HG02938 (cell line): ENCODE measurements at regions not wholly inside any gene's neighbourhood (a gene's known extent, or its start where the extent isn't known, plus 50 kb on each side); places are given as distances from the start of the nearest gene placed in this dataset.

Experiments used
- ATAC-seq: cut with Tn5 transposase; IDR thresholded peaks from one replicate; pipeline ENCODE4 v1.9.1; 2021; ENCODE audit warnings: mild to moderate bottlenecking, moderate library complexity; ENCODE audit not compliant: unreplicated experiment

DNA sequence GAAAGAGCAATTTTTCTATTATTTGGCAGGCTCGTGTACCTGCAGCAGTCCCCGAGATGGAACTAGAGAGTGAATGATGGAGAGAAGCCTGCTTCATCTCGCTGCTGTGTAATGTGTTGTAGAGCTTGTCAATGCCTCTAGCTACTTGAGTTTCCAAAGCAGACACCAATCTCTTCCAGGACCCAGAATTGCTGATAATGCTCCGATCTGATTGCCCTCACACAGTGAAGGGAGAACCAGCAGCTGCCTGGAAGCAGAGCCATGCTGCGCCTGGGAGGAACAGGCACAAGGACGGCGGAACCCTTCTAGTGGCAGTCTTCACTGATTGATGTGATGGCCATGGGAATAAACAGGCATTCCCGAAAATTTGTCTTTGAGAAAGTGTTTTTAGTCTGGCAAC is 288.0 kb downstream of the ICE1 start:
- no peak for ATAC-seq

DNA sequence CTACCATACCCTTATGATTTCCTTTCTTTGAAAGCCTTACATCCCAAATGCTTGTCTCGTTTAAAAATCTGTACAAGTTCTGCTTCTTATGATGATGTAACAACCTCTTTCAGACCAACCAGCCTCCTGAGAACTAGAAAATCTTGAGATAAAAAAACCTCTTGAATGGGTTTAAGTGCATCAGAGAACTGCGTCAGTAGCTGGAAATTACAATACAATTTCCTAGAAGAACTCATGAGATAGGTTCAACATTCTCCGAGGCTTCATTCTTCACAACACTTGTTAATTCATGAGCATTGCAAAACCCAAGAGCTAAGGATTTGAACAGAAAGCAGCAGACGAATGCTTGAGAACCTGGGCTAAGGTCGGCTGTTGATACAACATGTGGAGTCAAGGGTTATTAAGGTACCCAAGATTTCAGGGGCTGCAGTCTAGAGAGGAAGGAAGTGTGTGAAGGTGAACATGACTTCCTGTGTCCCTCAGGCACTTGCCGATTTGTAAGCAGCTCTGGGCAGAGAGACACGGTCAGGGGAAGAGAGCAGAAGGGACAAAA is 286.0 kb downstream of the ICE1 start:
- ATAC-seq: no peak

DNA sequence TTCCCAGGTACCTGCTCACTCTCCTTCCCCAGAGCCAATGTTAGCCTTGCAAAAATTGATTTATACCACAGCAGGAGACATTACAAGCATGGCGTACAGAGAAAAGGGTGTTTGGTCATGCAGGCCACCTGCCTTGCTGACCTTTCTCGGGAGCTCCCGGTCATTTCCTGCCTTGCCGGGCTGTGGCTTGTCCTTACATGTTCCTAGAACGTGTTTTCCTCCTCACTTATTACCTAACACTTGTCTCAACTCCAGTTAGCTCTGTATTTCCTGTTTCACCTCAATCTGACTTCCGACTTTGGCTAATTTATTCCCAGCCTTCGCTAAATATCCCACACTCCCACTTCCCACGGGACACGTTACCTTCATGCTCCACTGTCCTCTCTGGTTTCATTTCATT is 282.5 kb downstream of the ICE1 start:
- no peak for ATAC-seq

DNA sequence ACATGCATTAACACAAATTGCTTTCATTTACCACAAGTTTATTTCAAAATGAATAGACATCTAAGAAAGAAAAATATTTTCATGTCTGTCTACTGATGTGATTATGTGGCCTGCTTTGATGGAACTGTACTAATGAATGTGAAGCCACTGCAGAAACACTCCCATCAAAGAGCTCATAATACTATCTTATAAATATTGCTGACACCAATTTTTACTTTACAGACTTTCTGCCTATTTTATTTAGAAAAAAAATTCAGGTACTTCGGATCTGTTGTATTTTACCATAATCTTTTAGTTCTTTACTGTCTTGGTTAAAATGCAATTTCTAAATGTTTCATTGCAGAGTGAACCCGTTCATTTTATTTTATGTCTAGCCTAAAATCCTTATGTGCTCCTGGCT is 281.9 kb downstream of the ICE1 start:
- ATAC-seq: no peak

DNA sequence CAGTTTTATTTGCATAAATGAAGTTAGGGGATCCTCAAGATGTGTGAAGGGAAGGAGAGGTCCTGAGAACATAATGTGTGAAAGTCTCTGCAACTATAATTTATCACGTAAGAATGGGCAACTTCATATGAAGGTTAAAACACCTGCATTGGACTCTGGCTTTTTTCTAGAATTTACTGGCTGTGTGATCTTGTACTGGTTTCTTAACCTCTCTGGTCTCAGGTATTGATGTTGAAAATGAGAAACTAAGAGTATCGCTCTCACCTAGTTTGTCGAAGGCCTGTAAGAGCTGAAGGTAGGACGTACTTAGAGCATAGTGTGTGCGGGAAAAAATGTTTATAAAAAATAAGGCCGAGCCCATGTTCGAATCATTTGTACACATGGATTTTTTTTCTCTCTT is 280.5 kb downstream of the ICE1 start:
- ATAC-seq: no peak

DNA sequence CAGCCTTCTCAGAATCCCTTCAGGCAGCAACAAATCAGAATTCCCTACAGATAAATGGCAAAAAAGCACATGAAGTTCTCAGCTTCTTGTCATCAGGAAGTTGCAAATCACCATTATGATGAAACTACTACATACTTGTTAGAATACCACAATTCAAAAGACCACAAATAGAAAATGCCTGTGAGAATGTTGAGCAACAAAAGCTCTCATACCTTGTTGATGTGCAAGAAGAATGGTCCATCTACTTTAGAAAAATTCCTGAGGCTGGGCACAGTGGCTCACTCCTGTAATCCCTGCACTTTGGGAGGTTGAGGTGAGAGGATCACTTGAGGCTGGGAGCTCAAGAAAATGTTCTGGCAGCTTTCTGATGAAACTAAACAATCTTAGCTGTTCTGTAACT is 278.1 kb downstream of the ICE1 start:
- ATAC-seq: no peak

DNA sequence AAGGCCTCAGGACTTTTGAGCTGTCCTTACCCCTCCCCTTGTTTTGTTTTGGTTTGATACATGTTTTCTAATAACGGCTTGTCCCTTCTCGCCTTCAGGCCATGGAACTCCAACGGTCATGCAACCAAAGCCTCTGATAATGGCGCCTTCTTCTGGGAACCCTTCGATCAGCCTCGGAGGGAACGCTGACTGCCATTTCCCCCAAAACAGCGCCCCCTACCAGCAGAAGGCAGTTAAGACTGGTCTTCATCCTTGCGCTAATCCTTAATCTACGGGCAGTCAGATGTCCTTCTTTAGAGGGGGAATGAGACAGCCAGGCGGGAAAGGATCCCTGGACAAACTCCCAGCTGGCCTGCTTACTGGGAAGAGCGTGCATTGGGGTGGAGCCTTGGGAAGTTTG is 276.6 kb downstream of the ICE1 start:
- no peak for ATAC-seq

DNA sequence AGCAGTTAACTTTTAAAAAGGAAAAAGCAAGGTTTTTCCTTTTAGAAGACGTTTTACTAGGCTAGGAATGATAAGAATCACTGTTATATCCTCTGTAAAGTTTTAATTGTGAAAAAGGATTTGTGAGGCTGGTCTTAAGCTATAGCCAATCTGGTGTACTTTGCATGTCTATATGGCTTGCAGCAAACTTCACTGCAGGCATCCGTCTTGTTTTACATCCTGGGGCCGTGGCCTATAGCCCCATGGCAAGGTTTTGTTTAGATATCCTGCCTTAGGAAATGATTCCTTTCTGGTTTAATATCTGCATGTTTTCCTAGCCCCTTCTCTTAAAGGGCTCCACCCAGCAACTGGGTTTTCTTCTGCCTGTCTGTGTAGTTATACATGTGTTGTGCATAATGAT is 272.8 kb downstream of the ICE1 start:
- no peak for ATAC-seq

DNA sequence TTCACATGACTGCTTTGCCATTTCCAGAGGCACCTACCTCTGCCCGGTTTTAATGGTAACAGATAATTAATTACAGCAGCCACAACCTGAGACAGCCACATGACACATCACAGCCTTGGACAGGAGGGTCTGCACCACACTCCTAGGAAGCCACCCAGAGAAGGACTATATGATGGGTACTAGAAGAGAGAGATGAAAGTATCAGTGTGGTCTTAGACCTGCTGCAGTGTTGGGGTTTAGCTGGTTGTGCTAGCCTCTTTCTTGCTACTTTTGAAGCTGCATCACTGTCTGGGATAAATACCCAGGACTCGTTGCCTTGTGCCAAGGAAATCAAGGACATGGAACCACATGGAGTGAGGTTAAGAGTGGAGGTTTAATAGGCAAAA is 266.4 kb downstream of the ICE1 start:
- no peak for ATAC-seq

DNA sequence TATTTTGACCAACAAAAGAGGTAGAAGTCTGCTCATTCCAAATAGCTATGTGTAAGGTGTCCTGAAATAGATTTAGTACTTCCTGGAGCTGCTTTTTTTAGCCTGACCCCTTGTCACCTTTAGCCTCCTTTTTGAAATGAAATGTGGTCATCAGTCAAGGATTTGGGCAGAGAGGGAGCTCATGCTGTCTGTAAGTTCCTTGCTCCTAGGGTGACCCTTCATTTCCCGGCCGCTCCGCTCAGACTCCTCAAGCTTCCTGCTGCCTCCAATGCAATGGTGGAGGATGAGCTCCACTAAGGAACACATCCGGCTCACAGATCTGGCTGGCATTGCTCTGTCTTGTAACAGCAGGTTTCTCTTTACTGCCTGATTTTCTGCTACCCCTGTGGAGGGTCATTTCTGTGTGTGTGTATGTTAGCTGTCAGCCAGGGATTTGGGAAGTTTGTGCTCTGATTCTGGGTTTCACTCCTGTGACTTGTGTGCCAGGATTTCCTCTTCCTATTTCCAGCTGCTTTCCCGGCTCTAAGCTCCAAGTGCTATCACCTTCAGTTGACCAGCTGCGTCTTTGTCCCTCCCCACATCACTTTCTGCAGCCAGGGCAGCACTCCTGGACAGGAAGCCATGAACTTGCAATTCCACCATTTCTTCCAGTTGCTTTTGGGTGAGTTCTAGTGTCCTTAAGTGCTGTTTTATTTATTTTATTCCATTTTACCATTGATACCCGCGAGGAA is 265.9 kb downstream of the ICE1 start:
- no peak for ATAC-seq

DNA sequence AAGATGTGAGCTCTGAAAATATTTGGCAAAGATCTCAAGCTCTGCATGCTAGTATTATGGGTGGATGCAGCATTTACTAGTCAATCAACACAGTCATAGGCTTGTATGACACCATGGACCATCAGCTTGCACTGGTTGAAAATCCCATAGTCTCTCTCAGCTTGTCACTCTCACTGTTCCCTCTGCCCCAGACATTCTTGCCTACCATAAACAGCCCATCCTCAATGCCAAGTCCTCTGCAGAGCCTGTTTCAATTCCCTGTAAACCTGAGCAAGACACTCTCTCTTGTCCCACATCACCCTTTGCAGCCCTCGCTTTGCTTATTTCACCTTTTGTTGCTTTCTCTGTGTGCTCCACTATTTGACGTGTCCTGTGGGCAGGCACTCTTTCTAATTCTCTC is 264.6 kb downstream of the ICE1 start:
- ATAC-seq: no peak

DNA sequence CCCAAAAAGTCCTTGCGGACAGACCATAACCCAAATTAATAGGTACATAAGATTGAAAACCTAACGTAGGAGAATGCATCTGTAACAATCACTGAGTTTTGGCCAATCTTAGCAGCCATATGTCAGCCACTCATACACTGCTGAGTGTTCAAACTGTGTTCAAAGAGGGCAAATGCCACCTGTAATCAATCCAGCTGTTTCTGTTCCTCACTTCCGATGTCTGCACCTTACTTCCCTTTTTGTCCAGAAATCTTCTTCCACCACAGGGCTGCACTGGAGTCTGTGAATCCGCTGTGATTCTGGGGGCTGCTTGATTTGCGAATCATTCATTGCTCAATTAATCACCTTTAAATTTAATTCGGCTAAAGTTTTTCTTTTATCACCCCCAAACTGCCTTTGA is 263.9 kb downstream of the ICE1 start:
- ATAC-seq: no peak

DNA sequence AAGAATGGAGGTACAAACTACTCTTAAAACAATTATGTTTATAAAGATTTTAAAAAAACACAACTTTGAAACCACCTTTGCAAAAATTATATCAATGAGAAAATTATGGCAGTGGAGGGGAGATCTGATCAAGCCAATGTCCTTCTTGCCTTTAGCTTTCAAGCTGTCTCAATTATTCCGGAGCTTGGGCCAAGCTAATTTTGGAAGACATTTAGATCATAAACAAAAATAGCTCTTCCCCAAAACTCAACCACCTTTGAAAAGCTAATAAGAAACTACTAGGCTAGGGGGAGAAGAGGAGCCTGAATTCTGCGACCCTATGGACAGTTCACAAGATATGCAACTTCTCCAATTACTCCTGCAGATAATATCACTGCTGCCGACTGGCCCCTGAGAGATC is 263.3 kb downstream of the ICE1 start:
- no peak for ATAC-seq

DNA sequence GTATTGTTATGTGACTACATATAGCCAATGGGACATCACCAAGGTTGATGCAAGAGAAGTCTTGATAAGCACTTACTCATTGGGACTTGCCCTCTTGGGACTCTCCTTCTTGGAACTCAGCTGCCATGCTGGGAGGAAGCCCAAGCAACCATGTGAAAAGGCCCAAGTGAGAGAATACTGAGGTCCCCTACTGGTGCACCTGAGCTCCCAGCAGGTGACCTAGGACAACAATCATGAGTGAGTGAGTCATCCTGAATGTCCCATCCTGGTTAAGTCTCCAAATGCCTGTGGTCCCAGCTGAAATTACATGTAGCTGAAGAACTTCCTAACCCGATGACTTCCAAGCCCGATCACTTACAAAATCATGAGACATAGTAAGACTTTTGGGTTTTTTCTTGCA is 260.7 kb downstream of the ICE1 start:
- ATAC-seq: no peak

DNA sequence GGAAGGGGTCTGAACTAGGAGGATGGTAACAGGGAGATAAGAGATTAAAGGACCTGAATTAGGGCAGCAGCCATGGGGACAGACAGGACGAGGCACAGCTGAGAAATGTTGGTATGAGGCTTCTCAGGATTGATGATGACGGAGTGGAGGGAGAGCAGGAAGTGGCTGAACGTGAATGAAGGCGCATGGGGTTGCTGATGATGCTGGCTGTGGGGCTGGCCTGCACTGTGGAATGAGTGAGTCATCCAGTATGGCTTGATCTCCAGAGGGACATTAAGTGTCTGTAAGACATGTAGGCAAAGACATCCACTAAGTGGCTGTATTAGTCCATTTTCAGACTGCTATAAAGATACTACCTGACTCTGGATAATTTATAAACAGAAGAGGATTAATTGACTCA is 256.4 kb downstream of the ICE1 start:
- ATAC-seq: no peak

DNA sequence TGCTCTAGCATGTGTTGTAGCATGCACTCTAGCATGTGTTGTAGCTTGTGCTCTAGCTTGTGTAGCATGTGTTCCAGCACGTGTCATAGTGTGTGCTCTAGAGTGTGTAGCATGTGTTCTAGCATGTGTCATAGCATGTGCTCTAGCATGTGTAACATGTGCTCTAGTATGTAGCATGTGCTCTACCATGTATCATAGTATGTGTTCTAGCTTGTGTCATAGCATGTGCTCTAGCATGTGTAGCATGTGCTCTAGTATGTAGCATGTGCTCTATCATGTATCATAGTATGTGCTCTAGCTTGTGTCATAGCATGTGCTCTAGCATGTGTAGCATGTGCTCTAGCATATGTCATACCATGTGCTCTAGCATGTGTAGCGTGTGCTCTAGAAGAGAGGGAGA is 255.3 kb downstream of the ICE1 start:
- ATAC-seq: no peak

DNA sequence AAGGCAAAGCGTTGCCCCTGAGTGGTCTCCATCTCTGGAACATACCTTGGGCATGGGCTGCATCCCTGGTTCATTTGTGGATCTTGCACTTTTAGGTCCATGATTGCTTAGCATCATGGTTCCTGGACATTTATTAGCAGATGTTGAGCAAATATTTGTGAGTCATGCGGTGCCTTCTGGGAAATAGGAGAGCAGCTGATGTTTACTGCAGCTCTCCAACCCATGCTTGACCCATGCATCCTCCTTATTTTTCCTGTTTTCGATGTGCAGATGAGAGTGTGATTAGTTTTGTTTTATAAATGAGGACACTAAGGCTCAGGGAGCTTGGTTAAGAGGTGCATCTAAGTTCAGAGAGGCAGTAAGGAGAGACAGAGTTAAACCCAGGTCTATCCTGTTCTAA is 253.7 kb downstream of the ICE1 start:
- no peak for ATAC-seq

DNA sequence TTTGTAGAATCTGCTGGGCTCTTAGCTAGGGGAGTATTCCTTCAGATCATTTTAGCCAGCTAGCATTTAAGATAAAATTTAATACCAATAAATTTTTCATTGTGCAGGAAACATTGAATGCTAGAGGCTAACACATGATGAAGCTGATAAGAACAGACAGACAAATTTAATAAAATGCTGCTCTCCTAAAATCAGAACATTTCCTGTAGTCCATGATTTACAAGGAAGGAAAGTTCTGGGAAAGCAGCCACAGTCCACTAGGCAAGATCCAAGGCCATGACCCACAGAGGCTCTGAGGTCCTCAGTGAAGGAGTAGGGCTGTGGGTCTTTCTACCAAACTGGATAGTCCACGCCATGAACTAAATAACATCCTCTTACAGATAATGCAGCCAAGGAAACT is 253.0 kb downstream of the ICE1 start:
- ATAC-seq: no peak

DNA sequence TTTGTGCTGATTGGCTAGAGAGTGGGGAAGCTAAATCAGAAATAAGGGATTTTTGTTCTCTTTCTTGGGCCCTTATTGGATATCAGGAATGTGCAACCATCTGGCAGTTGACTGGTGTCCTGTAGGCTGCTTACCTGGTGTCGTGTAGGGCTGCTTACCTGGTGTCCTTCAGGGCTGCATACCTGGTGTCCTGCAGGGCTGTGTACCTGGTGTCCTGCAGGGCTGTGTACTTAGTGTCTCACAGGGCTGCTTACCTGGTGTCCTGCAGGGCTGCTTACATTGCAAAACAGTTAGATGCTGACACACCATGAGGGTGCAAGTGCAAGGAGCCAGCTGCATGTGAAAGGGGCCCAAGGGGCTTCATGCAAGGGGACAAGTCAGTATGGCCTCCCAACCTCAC is 249.3 kb downstream of the ICE1 start:
- ATAC-seq: no peak

DNA sequence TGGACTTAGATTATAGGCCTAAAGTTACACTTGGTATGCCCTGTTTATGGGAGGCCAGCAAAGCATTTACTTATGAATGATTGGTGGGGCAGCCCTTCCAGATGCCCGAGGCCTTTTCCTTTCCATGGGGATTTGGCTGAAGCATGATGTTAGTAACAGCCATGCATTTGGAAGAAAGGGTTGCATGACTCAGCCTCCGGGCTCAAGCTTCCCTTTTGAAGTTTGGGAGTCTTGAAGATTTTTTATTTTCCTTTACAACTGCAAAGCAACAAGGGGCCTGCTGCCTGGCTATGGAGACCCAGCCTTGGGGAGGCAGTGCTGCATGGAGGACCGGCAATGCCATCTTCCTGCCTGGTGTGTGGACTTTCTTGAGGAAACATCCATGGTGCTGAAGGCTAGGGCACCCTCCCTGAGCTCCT is 244.7 kb downstream of the ICE1 start:
- no peak for ATAC-seq

DNA sequence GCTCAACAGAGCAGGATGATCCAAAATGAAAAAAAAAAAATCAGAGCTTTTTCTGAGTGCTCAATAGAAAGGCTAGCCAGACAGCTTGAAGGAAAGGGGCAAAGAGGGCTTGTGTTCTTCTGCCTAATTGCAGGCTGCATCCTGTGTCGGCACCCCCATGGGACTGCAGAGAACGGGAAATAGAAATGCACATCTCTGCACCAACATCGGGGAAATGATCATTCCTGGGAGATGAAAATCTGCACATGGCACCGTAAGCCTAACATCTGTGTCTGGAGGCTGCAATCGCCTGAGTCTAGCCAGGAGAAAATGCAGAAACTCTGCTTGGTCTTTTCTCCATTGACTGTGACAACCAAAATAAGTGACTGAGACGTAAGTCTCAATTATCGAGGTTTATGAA is 243.9 kb downstream of the ICE1 start:
- ATAC-seq: no peak

DNA sequence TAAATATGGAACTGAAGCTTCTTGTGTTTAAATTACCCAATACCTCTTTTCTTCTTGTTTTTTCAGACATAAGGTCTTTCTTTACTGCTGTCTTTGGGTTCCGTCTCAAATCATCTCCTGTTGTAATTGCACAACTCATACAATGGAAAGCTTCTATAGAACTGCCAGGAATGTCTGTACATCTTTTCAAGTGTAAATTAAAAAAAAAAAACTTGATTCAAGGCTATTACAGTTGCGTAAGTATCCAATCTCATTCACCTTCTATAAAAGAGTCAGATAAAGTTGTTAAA is 243.5 kb downstream of the ICE1 start:
- no peak for ATAC-seq
